ENCODE measurements at regions not wholly inside any gene's neighbourhood (a gene's known extent, or its start where the extent isn't known, plus 50 kb on each side); places are given as distances from the start of the nearest gene placed in this dataset.

GRCh38 chr10:60522617-60523016, 132.9 kb upstream of the ANK3 start:
- H3K4me1 ChIP-seq (ENCODE audit: control insufficient read depth, insufficient read depth, low read length, poor library complexity, severe bottlenecking): peaks cover 9% of the 10 kb centered on the region
- H3K9me3 ChIP-seq (ENCODE audit: control insufficient read depth, low read length): peaks cover 8% of the 10 kb centered on the region
- no peaks in the 10 kb centered on the region for H3K36me3 ChIP-seq (ENCODE audit: control insufficient read depth, insufficient read depth, low read length)
- no peak overlapping the region for H3K27ac ChIP-seq (ENCODE audit: low read depth, low read length, severe bottlenecking)
- no CpG with 5 or more reads among the region's 2 CpGs for WGBS, 2 experiments (ENCODE audit: insufficient coverage in 2 of 2)
- no peak overlapping the region for H3K4me3 ChIP-seq (ENCODE audit: extremely low read depth, insufficient read depth, low read length, poor library complexity, severe bottlenecking)

GRCh38 chr10:60521974-60522405, 132.3 kb upstream of the ANK3 start:
- Histone ChIP-seq H3K9me3 (ENCODE audit: control insufficient read depth, low read length) (peaks cover 8% of the 10 kb centered on the region), H3K36me3 (ENCODE audit: control insufficient read depth, insufficient read depth, low read length) (no peaks in the 10 kb centered on the region), H3K4me1 (ENCODE audit: control insufficient read depth, insufficient read depth, low read length, poor library complexity, severe bottlenecking) (peaks cover 9% of the 10 kb centered on the region), H3K4me3 (ENCODE audit: extremely low read depth, insufficient read depth, low read length, poor library complexity, severe bottlenecking) (no peak overlapping the region), H3K27ac (ENCODE audit: low read depth, low read length, severe bottlenecking) (no peak overlapping the region)
- 54 to 60% methylated on average over 3 of the region's 3 CpGs for WGBS, 2 experiments (ENCODE audit: insufficient coverage in 2 of 2)

GRCh38 chr10:60518745-60519144, 129.1 kb upstream of the ANK3 start:
- peaks cover under 1% of the 10 kb centered on the region for H3K9me3 ChIP-seq (ENCODE audit: control insufficient read depth, low read length)
- H3K36me3 ChIP-seq (ENCODE audit: control insufficient read depth, insufficient read depth, low read length): no peaks in the 10 kb centered on the region
- H3K4me3 ChIP-seq (ENCODE audit: extremely low read depth, insufficient read depth, low read length, poor library complexity, severe bottlenecking): no peak overlapping the region
- WGBS, 2 experiments (ENCODE audit: insufficient coverage in 2 of 2): 87 to 100% methylated on average over 2 to 4 of the region's 4 CpGs
- peaks cover 9% of the 10 kb centered on the region for H3K4me1 ChIP-seq (ENCODE audit: control insufficient read depth, insufficient read depth, low read length, poor library complexity, severe bottlenecking)
- H3K27ac ChIP-seq (ENCODE audit: low read depth, low read length, severe bottlenecking): no peak overlapping the region

GRCh38 chr10:60517805-60518204, 128.1 kb upstream of the ANK3 start:
- Histone ChIP-seq H3K4me1 (ENCODE audit: control insufficient read depth, insufficient read depth, low read length, poor library complexity, severe bottlenecking) (peaks cover 9% of the 10 kb centered on the region), H3K9me3 (ENCODE audit: control insufficient read depth, low read length) (no peaks in the 10 kb centered on the region), H3K4me3 (ENCODE audit: extremely low read depth, insufficient read depth, low read length, poor library complexity, severe bottlenecking) (no peak overlapping the region), H3K36me3 (ENCODE audit: control insufficient read depth, insufficient read depth, low read length) (no peaks in the 10 kb centered on the region), H3K27ac (ENCODE audit: low read depth, low read length, severe bottlenecking) (no peak overlapping the region)
- WGBS, 2 experiments (ENCODE audit: insufficient coverage in 2 of 2): 69 to 91% methylated on average over 2 of the region's 3 CpGs

- Histone ChIP-seq H3K4me1 (ENCODE audit: control insufficient read depth, insufficient read depth, low read length, poor library complexity, severe bottlenecking) (no peaks in the 10 kb centered on the region), H3K27ac (ENCODE audit: low read depth, low read length, severe bottlenecking) (no peak overlapping the region), H3K9me3 (ENCODE audit: control insufficient read depth, low read length) (no peaks in the 10 kb centered on the region), H3K36me3 (ENCODE audit: control insufficient read depth, insufficient read depth, low read length) (no peaks in the 10 kb centered on the region), H3K4me3 (ENCODE audit: extremely low read depth, insufficient read depth, low read length, poor library complexity, severe bottlenecking) (no peak overlapping the region)
Observed at GRCh38 chr10:60513281-60513680, 123.6 kb upstream of the ANK3 start.

GRCh38 chr10:60511477-60512229, 122.0 kb upstream of the ANK3 start:
- Histone ChIP-seq H3K9me3 (ENCODE audit: control insufficient read depth, low read length) (no peaks in the 10 kb centered on the region), H3K4me3 (ENCODE audit: extremely low read depth, insufficient read depth, low read length, poor library complexity, severe bottlenecking) (no peak overlapping the region), H3K36me3 (ENCODE audit: control insufficient read depth, insufficient read depth, low read length) (no peaks in the 10 kb centered on the region), H3K27ac (ENCODE audit: low read depth, low read length, severe bottlenecking) (no peak overlapping the region), H3K4me1 (ENCODE audit: control insufficient read depth, insufficient read depth, low read length, poor library complexity, severe bottlenecking) (no peaks in the 10 kb centered on the region)
- 80% methylated on average over 1 of the region's 2 CpGs; no CpG with 5 or more reads in 1 of the 2 experiments for WGBS, 2 experiments (ENCODE audit: insufficient coverage in 2 of 2)

- no peaks in the 10 kb centered on the region for H3K36me3 ChIP-seq (ENCODE audit: control insufficient read depth, insufficient read depth, low read length)
- H3K9me3 ChIP-seq (ENCODE audit: control insufficient read depth, low read length): no peaks in the 10 kb centered on the region
- H3K4me3 ChIP-seq (ENCODE audit: extremely low read depth, insufficient read depth, low read length, poor library complexity, severe bottlenecking): no peak overlapping the region
- no peak overlapping the region for H3K27ac ChIP-seq (ENCODE audit: low read depth, low read length, severe bottlenecking)
- no peaks in the 10 kb centered on the region for H3K4me1 ChIP-seq (ENCODE audit: control insufficient read depth, insufficient read depth, low read length, poor library complexity, severe bottlenecking)
- WGBS, 2 experiments (ENCODE audit: insufficient coverage in 2 of 2): 94 to 100% methylated on average over 1 to 2 of the region's 2 CpGs
Observed at GRCh38 chr10:60508831-60509230, 119.2 kb upstream of the ANK3 start.

GRCh38 chr10:60508037-60508436, 118.4 kb upstream of the ANK3 start:
- WGBS, 2 experiments (ENCODE audit: insufficient coverage in 2 of 2): 80 to 100% methylated on average over 1 to 2 of the region's 3 CpGs
- no peaks in the 10 kb centered on the region for H3K4me1 ChIP-seq (ENCODE audit: control insufficient read depth, insufficient read depth, low read length, poor library complexity, severe bottlenecking)
- no peaks in the 10 kb centered on the region for H3K9me3 ChIP-seq (ENCODE audit: control insufficient read depth, low read length)
- H3K36me3 ChIP-seq (ENCODE audit: control insufficient read depth, insufficient read depth, low read length): no peaks in the 10 kb centered on the region
- H3K27ac ChIP-seq (ENCODE audit: low read depth, low read length, severe bottlenecking): no peak overlapping the region
- H3K4me3 ChIP-seq (ENCODE audit: extremely low read depth, insufficient read depth, low read length, poor library complexity, severe bottlenecking): no peak overlapping the region

- Histone ChIP-seq H3K27ac (ENCODE audit: low read depth, low read length, severe bottlenecking) (no peak overlapping the region), H3K9me3 (ENCODE audit: control insufficient read depth, low read length) (no peaks in the 10 kb centered on the region), H3K4me3 (ENCODE audit: extremely low read depth, insufficient read depth, low read length, poor library complexity, severe bottlenecking) (no peak overlapping the region), H3K36me3 (ENCODE audit: control insufficient read depth, insufficient read depth, low read length) (no peaks in the 10 kb centered on the region), H3K4me1 (ENCODE audit: control insufficient read depth, insufficient read depth, low read length, poor library complexity, severe bottlenecking) (no peaks in the 10 kb centered on the region)
- 96 to 100% methylated on average over 2 of the region's 4 CpGs for WGBS, 2 experiments (ENCODE audit: insufficient coverage in 2 of 2)
Observed at GRCh38 chr10:60502621-60503020, 112.9 kb upstream of the ANK3 start.

- no peaks in the 10 kb centered on the region for H3K36me3 ChIP-seq (ENCODE audit: control insufficient read depth, insufficient read depth, low read length)
- no peak overlapping the region for H3K27ac ChIP-seq (ENCODE audit: low read depth, low read length, severe bottlenecking)
- no CpG with 5 or more reads among the region's 3 CpGs for WGBS, 2 experiments (ENCODE audit: insufficient coverage in 2 of 2)
- H3K4me3 ChIP-seq (ENCODE audit: extremely low read depth, insufficient read depth, low read length, poor library complexity, severe bottlenecking): no peak overlapping the region
- H3K9me3 ChIP-seq (ENCODE audit: control insufficient read depth, low read length): no peaks in the 10 kb centered on the region
- H3K4me1 ChIP-seq (ENCODE audit: control insufficient read depth, insufficient read depth, low read length, poor library complexity, severe bottlenecking): no peaks in the 10 kb centered on the region
Observed at GRCh38 chr10:60498985-60499384, 109.3 kb upstream of the ANK3 start.

GRCh38 chr10:60497364-60497763, 107.7 kb upstream of the ANK3 start:
- Histone ChIP-seq H3K4me3 (ENCODE audit: extremely low read depth, insufficient read depth, low read length, poor library complexity, severe bottlenecking) (no peak overlapping the region), H3K27ac (ENCODE audit: low read depth, low read length, severe bottlenecking) (no peak overlapping the region), H3K9me3 (ENCODE audit: control insufficient read depth, low read length) (no peaks in the 10 kb centered on the region), H3K4me1 (ENCODE audit: control insufficient read depth, insufficient read depth, low read length, poor library complexity, severe bottlenecking) (no peaks in the 10 kb centered on the region), H3K36me3 (ENCODE audit: control insufficient read depth, insufficient read depth, low read length) (no peaks in the 10 kb centered on the region)
- WGBS, 2 experiments (ENCODE audit: insufficient coverage in 2 of 2): no CpG with 5 or more reads among the region's 1 CpG
